ENCODE measurements at regions not wholly inside any gene's neighbourhood (a gene's known extent, or its start where the extent isn't known, plus 50 kb on each side); places are given as distances from the start of the nearest gene placed in this dataset.

DNA sequence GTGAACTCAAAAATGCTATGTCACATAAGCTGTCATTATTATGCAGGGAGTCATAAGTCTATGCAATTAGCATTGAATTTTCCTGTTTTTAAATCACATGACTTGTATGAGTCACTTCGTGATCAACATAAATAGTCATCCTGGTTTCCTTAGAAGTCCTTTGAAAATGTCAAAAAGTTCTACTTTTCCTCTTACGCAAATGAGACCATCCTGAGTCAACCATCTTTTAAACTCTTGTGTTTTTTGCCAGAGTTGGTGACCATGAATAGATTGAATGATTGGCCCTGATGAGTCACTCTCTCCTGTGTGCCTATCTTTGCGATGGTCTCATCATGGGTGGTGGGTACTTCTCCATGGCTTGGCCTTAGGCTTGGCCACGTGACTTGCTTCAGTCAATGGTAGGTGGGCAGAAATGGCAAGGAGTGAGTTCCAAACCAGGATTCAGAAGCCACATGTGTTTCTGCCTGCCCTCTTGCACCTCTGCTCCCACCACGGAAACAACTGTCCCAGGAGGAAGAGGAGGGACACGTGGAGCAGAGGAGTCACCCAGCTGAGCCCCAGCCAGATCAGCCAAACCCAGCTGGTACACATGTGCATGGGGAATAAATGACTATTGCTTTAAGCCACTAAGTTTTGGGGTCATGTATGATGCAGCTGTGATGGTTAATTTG is 123.5 kb upstream of the CACNA1A start:
- no peak overlapping the region for H3K27ac Mint-ChIP-seq
- TF ChIP-seq, protein P1, sequence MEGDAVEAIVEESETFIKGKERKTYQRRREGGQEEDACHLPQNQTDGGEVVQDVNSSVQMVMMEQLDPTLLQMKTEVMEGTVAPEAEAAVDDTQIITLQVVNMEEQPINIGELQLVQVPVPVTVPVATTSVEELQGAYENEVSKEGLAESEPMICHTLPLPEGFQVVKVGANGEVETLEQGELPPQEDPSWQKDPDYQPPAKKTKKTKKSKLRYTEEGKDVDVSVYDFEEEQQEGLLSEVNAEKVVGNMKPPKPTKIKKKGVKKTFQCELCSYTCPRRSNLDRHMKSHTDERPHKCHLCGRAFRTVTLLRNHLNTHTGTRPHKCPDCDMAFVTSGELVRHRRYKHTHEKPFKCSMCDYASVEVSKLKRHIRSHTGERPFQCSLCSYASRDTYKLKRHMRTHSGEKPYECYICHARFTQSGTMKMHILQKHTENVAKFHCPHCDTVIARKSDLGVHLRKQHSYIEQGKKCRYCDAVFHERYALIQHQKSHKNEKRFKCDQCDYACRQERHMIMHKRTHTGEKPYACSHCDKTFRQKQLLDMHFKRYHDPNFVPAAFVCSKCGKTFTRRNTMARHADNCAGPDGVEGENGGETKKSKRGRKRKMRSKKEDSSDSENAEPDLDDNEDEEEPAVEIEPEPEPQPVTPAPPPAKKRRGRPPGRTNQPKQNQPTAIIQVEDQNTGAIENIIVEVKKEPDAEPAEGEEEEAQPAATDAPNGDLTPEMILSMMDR (IDR thresholded peaks at IDR 0.05): no peak
- no peaks in the 10 kb centered on the region for H3K27me3 ChIP-seq (ENCODE audit: control insufficient read depth, insufficient read depth, low read length)
- no peak overlapping the region for H3K4me3 Mint-ChIP-seq
- H3K36me3 ChIP-seq (ENCODE audit: control insufficient read depth, insufficient read depth, low read length): no peaks in the 10 kb centered on the region
- intact Hi-C loops (cut with micrococcal nuclease): no loop called here
- ATAC-seq (no peak), DNase-seq (no peak)
- H3K4me3 ChIP-seq (ENCODE audit: low read length): no peak overlapping the region
- H3K4me1 Mint-ChIP-seq: no peaks in the 10 kb centered on the region
- H3K9me3 ChIP-seq (ENCODE audit: control insufficient read depth, insufficient read depth, low read length): no peaks in the 10 kb centered on the region
- H3K27me3 Mint-ChIP-seq (ENCODE audit: low read depth in 2 of 2): peaks cover 8 to 13% of the 10 kb centered on the region in 2 donors
- 90% methylated on average over 6 of the region's 6 CpGs for WGBS (ENCODE audit: insufficient coverage)
- no peaks in the 10 kb centered on the region for H3K9me3 Mint-ChIP-seq
- no peaks in the 10 kb centered on the region for H3K36me3 Mint-ChIP-seq
- H3K27ac ChIP-seq (ENCODE audit: low read length): no peak overlapping the region
- H3K4me1 ChIP-seq (ENCODE audit: control insufficient read depth, insufficient read depth, low read length): no peaks in the 10 kb centered on the region

DNA sequence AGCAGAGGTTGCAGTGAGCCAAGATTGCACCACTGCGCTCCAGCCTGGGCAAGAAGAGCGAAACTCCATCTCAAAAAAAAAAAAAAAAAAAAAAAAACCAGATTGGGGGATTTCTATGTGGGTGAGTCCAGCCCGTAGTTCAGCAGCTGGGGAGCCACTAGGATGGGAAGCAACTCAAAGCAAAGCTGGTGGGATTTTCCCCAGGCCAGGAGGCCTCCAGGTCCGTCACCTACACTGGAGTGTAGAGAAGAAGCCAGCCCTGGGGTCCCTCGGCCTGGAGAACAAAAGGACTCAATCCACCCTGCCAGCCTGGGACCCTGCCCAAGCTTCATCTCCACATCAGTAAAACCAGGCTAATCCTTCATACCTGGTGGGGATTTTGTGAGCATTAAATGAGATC is 121.3 kb upstream of the CACNA1A start:
- Mint-ChIP-seq H3K27ac (no peak overlapping the region), H3K4me1 (no peaks in the 10 kb centered on the region), H3K9me3 (no peaks in the 10 kb centered on the region), H3K4me3 (no peak overlapping the region), H3K36me3 (no peaks in the 10 kb centered on the region), H3K27me3 (ENCODE audit: low read depth in 2 of 2) (peaks cover 25 to 31% of the 10 kb centered on the region in 2 donors)
- intact Hi-C loops (cut with micrococcal nuclease): no loop called here
- DNase-seq: no peak
- TF ChIP-seq, protein P1 (IDR thresholded peaks at IDR 0.05): no peak
- H3K27ac ChIP-seq (ENCODE audit: low read length): no peak overlapping the region
- H3K27me3 ChIP-seq (ENCODE audit: control insufficient read depth, insufficient read depth, low read length): peaks cover 4% of the 10 kb centered on the region
- H3K36me3 ChIP-seq (ENCODE audit: control insufficient read depth, insufficient read depth, low read length): no peaks in the 10 kb centered on the region
- ATAC-seq: no peak
- no peak overlapping the region for H3K4me3 ChIP-seq (ENCODE audit: low read length)
- WGBS (ENCODE audit: insufficient coverage): 64% methylated on average over 2 of the region's 5 CpGs
- H3K4me1 ChIP-seq (ENCODE audit: control insufficient read depth, insufficient read depth, low read length): no peaks in the 10 kb centered on the region
- H3K9me3 ChIP-seq (ENCODE audit: control insufficient read depth, insufficient read depth, low read length): no peaks in the 10 kb centered on the region

DNA sequence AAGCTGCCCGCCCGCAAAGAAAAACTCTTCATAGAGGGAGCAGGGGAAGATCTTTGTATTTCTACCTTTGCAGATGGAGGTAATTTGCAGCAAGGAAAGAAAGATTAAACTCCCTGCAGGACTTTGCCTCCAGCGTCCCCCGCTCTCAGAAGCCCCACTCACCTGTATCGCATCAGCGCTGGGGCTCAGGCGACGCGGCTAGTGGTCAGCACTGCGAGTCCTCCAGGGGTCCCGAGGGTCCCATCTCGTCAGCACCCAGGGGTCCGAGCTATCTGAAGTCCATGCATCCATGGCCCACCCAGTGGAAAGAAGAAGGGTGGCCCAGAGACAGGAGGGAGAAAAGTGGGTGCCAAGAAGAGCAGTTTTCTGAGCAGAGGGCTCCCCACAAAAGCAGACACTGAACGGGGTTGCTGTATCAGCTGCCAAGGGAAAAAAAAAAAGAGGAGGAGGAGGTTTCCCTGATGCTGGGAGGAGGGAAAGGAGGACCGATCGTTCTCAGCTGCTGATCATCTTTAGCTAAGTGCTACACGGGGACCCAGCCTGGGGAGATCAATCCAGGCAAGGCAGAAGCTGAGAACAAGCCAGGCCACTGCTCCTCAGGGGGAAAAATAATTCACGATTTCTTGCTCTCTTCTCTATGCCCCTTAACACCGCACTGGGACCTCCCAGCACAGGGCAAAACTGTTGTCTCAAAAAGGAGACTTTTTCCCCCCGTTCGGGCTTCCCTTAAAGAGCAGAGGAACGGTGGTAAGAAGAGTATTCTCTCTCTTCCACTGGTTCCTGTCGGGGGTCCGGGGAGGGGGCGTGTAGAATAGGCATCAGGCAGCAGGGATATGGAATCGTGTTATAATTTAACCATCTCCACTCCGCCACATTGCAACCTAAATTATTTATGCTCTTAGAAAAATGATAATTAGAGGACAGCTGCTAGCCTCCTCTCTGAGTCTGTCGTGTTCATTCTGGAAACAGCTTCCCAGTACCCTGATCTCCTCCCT is 117.7 kb upstream of the CACNA1A start:
- Histone ChIP-seq H3K9me3 (ENCODE audit: control insufficient read depth, insufficient read depth, low read length) (no peaks in the 10 kb centered on the region), H3K36me3 (ENCODE audit: control insufficient read depth, insufficient read depth, low read length) (no peaks in the 10 kb centered on the region), H3K27ac (ENCODE audit: low read length) (no peak overlapping the region), H3K4me1 (ENCODE audit: control insufficient read depth, insufficient read depth, low read length) (no peaks in the 10 kb centered on the region), H3K27me3 (ENCODE audit: control insufficient read depth, insufficient read depth, low read length) (peaks cover 4% of the 10 kb centered on the region), H3K4me3 (ENCODE audit: low read length) (no peak overlapping the region)
- H3K4me3 Mint-ChIP-seq: no peak overlapping the region
- no peak overlapping the region for H3K27ac Mint-ChIP-seq
- ATAC-seq (no peak), DNase-seq (no peak)
- WGBS (ENCODE audit: insufficient coverage): 42% methylated on average over 22 of the region's 28 CpGs
- peaks cover 31 to 36% of the 10 kb centered on the region in 2 donors for H3K27me3 Mint-ChIP-seq (ENCODE audit: low read depth in 2 of 2)
- intact Hi-C loops (cut with micrococcal nuclease): no loop called here
- no peaks in the 10 kb centered on the region for H3K9me3 Mint-ChIP-seq
- TF ChIP-seq, protein P1 (IDR thresholded peaks at IDR 0.05): no peak
- H3K36me3 Mint-ChIP-seq: no peaks in the 10 kb centered on the region
- H3K4me1 Mint-ChIP-seq: no peaks in the 10 kb centered on the region

Measured in natural killer cell (primary cell).